ENCODE measurements at regions not wholly inside any gene's neighbourhood (a gene's known extent, or its start where the extent isn't known, plus 50 kb on each side); places are given as distances from the start of the nearest gene placed in this dataset.

GRCh38 chr14:23877538-23878180 lies 75.9 kb upstream of the DHRS4 start:
- WGBS (ENCODE audit: insufficient coverage) = 100% methylated on average over 2 of the region's 4 CpGs
- Histone ChIP-seq H2AFZ (ENCODE audit: insufficient read depth, low read depth, low read length, poor library complexity, severe bottlenecking) (no peak overlapping the region), H3K4me3 (replicated peaks in 1 of 3; ENCODE audit: low read depth in 2 of 3, low read length in 3 of 3) (no peak overlapping the region), H3K27me3 (ENCODE audit: control insufficient read depth in 2 of 2, insufficient read depth in 2 of 2, low read length in 2 of 2) (no peaks in the 10 kb centered on the region), H3K4me1 (ENCODE audit: control insufficient read depth in 1 of 2, insufficient read depth in 2 of 2, low read length in 2 of 2) (no peaks in the 10 kb centered on the region), H3K79me2 (ENCODE audit: insufficient read depth, low read length) (no peaks in the 10 kb centered on the region), H3K27ac (ENCODE audit: low read depth in 1 of 2, low read length in 2 of 2) (no peak overlapping the region), H3K9me3 (replicated peaks in 1 of 2; ENCODE audit: control insufficient read depth in 1 of 2, insufficient read depth in 1 of 2, low read length in 2 of 2) (peaks cover 0 to 5% of the 10 kb centered on the region in 2 donors), H4K20me1 (ENCODE audit: insufficient read depth, low read length) (no peaks in the 10 kb centered on the region), H3K36me3 (replicated peaks in 1 of 2; ENCODE audit: control insufficient read depth in 1 of 2, insufficient read depth in 2 of 2, low read length in 2 of 2) (no peaks in the 10 kb centered on the region), H3K4me2 (replicated peaks; ENCODE audit: extremely low read depth, low read length, poor library complexity, severe bottlenecking) (no peak overlapping the region), H3K9ac (ENCODE audit: insufficient read depth, low read length, poor library complexity, severe bottlenecking) (no peak overlapping the region)
- TF ChIP-seq, protein P1, sequence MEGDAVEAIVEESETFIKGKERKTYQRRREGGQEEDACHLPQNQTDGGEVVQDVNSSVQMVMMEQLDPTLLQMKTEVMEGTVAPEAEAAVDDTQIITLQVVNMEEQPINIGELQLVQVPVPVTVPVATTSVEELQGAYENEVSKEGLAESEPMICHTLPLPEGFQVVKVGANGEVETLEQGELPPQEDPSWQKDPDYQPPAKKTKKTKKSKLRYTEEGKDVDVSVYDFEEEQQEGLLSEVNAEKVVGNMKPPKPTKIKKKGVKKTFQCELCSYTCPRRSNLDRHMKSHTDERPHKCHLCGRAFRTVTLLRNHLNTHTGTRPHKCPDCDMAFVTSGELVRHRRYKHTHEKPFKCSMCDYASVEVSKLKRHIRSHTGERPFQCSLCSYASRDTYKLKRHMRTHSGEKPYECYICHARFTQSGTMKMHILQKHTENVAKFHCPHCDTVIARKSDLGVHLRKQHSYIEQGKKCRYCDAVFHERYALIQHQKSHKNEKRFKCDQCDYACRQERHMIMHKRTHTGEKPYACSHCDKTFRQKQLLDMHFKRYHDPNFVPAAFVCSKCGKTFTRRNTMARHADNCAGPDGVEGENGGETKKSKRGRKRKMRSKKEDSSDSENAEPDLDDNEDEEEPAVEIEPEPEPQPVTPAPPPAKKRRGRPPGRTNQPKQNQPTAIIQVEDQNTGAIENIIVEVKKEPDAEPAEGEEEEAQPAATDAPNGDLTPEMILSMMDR (IDR thresholded peaks at IDR 0.05) = no peak
- no peak overlapping the region for H3K27ac Mint-ChIP-seq
- no peaks in the 10 kb centered on the region for H3K4me1 Mint-ChIP-seq
- H3K27me3 Mint-ChIP-seq (ENCODE audit: low read depth in 3 of 3) = peaks cover under 1 to 2% (median 2%) of the 10 kb centered on the region in 3 donors
- no peaks in the 10 kb centered on the region for H3K36me3 Mint-ChIP-seq
- DNase-seq = no peak
- H3K4me3 Mint-ChIP-seq = no peak overlapping the region
- intact Hi-C loops (cut with micrococcal nuclease) = no loop called here
- peaks cover 0 to 7% (median 4%) of the 10 kb centered on the region in 7 donors for H3K9me3 Mint-ChIP-seq

DNA sequence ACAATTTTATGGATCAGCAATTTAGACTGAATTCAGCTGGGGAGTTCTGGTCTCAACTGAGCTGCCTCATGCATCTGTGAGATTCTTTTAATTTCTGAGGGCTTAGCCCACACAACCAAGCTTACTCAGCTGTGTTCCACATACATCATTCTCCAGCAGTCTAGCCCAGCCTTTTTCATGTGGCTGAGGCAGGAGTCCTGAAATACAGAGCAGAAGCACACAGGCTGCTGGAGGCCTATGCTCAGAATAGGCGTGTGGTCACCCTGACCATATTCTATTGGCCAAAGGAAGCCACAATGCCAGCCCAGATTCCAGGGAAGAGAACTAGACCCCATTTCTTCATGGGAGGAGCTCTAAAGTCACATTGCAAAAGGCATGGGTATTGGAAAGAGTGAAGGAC lies 72.3 kb upstream of the DHRS4 start:
- Histone ChIP-seq H3K27me3 (ENCODE audit: control insufficient read depth in 2 of 2, insufficient read depth in 2 of 2, low read length in 2 of 2) (no peaks in the 10 kb centered on the region), H3K79me2 (ENCODE audit: insufficient read depth, low read length) (no peaks in the 10 kb centered on the region), H2AFZ (ENCODE audit: insufficient read depth, low read depth, low read length, poor library complexity, severe bottlenecking) (no peak overlapping the region), H3K9me3 (replicated peaks in 1 of 2; ENCODE audit: control insufficient read depth in 1 of 2, insufficient read depth in 1 of 2, low read length in 2 of 2) (peaks cover 0 to 5% of the 10 kb centered on the region in 2 donors), H4K20me1 (ENCODE audit: insufficient read depth, low read length) (no peaks in the 10 kb centered on the region), H3K9ac (ENCODE audit: insufficient read depth, low read length, poor library complexity, severe bottlenecking) (no peak overlapping the region), H3K36me3 (replicated peaks in 1 of 2; ENCODE audit: control insufficient read depth in 1 of 2, insufficient read depth in 2 of 2, low read length in 2 of 2) (no peaks in the 10 kb centered on the region), H3K27ac (ENCODE audit: low read depth in 1 of 2, low read length in 2 of 2) (no peak overlapping the region), H3K4me3 (replicated peaks in 1 of 3; ENCODE audit: low read depth in 2 of 3, low read length in 3 of 3) (no peak overlapping the region), H3K4me2 (replicated peaks; ENCODE audit: extremely low read depth, low read length, poor library complexity, severe bottlenecking) (no peak overlapping the region), H3K4me1 (ENCODE audit: control insufficient read depth in 1 of 2, insufficient read depth in 2 of 2, low read length in 2 of 2) (no peaks in the 10 kb centered on the region)
- no peaks in the 10 kb centered on the region for H3K4me1 Mint-ChIP-seq
- H3K36me3 Mint-ChIP-seq = no peaks in the 10 kb centered on the region
- H3K9me3 Mint-ChIP-seq = peaks cover 0 to 2% (median 0%) of the 10 kb centered on the region in 7 donors
- TF ChIP-seq, protein P1 (IDR thresholded peaks at IDR 0.05) = no peak
- H3K27ac Mint-ChIP-seq = no peak overlapping the region
- no CpG with 5 or more reads among the region's 1 CpG for WGBS (ENCODE audit: insufficient coverage)
- no peak overlapping the region for H3K4me3 Mint-ChIP-seq
- no peak for DNase-seq
- intact Hi-C loops (cut with micrococcal nuclease) = no loop called here
- peaks cover 0 to 2% (median 0%) of the 10 kb centered on the region in 3 donors for H3K27me3 Mint-ChIP-seq (ENCODE audit: low read depth in 3 of 3)

All from CD14-positive monocyte (primary cell).